PFSK-1 (cell line): ENCODE measurements at regions not wholly inside any gene's neighbourhood (a gene's known extent, or its start where the extent isn't known, plus 50 kb on each side); places are given as distances from the start of the nearest gene placed in this dataset.

Experiments used
- FOXP2 ChIP-seq: optimal IDR thresholded peaks from 2 replicates; pipeline ENCODE3; 2011; ENCODE audit warnings: borderline replicate concordance, control low read depth, inconsistent platforms; ENCODE audit not compliant: insufficient read depth; ENCODE audit errors: extremely low read length, extremely low read depth
- POLR2AphosphoS5 ChIP-seq: IDR thresholded peaks from 2 replicates; pipeline ENCODE4 v1.6.1; 2012; ENCODE audit warnings: low read depth, mild to moderate bottlenecking, control low read depth, low read length, moderate library complexity
- SIN3A ChIP-seq: IDR thresholded peaks from 2 replicates; pipeline ENCODE4 v1.6.1; 2012; ENCODE audit warnings: mild to moderate bottlenecking, low read length, moderate library complexity, borderline replicate concordance; ENCODE audit not compliant: insufficient read depth
- TAF1 ChIP-seq: IDR thresholded peaks from 2 replicates; pipeline ENCODE4 v1.6.1; 2012; ENCODE audit warnings: low read length, control low read depth, borderline replicate concordance; ENCODE audit not compliant: insufficient read depth
- TF ChIP-seq, protein P1 (sequence below), 2 experiments: IDR thresholded peaks; 2 replicates each; pipeline versions ENCODE4 v1.6.1 to v1.8.0; 2011 to 2012; ENCODE audit warnings: low read depth in 2 of 2, low read length in 2 of 2, control low read depth in 1 of 2, inconsistent platforms in 1 of 2, mild to moderate bottlenecking in 1 of 2, moderate library complexity in 1 of 2; ENCODE audit not compliant: insufficient read depth in 1 of 2

DNA sequence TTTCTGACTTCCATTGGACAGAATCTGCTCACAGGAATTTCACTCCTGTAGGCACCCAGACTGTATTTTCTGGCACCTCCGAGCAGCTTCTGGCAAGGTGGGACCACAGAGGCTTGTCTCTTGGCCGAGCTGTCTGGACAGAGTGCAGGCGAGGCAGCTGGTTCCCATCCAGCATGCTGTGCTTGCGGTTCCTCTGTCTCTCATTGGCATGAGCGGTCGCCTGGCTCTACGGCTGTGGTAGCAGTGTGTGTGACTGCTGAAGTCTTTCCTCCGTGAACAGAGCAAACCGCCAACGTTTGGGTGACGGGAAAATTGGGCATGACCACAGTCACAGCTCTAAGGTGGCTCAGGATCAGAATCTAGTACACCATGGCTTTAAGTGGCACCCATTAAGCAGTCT is 411.7 kb upstream of the NETO1 start:
- TF ChIP-seq, protein P1, sequence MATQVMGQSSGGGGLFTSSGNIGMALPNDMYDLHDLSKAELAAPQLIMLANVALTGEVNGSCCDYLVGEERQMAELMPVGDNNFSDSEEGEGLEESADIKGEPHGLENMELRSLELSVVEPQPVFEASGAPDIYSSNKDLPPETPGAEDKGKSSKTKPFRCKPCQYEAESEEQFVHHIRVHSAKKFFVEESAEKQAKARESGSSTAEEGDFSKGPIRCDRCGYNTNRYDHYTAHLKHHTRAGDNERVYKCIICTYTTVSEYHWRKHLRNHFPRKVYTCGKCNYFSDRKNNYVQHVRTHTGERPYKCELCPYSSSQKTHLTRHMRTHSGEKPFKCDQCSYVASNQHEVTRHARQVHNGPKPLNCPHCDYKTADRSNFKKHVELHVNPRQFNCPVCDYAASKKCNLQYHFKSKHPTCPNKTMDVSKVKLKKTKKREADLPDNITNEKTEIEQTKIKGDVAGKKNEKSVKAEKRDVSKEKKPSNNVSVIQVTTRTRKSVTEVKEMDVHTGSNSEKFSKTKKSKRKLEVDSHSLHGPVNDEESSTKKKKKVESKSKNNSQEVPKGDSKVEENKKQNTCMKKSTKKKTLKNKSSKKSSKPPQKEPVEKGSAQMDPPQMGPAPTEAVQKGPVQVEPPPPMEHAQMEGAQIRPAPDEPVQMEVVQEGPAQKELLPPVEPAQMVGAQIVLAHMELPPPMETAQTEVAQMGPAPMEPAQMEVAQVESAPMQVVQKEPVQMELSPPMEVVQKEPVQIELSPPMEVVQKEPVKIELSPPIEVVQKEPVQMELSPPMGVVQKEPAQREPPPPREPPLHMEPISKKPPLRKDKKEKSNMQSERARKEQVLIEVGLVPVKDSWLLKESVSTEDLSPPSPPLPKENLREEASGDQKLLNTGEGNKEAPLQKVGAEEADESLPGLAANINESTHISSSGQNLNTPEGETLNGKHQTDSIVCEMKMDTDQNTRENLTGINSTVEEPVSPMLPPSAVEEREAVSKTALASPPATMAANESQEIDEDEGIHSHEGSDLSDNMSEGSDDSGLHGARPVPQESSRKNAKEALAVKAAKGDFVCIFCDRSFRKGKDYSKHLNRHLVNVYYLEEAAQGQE (IDR thresholded peaks at IDR 0.05; ENCODE audit: insufficient read depth in 1 of 2, low read depth in 2 of 2, low read length in 2 of 2): no peak
- no peak for TF ChIP-seq FOXP2
- TF ChIP-seq SIN3A: no peak
- TF ChIP-seq POLR2AphosphoS5: no peak
- TF ChIP-seq TAF1: no peak

DNA sequence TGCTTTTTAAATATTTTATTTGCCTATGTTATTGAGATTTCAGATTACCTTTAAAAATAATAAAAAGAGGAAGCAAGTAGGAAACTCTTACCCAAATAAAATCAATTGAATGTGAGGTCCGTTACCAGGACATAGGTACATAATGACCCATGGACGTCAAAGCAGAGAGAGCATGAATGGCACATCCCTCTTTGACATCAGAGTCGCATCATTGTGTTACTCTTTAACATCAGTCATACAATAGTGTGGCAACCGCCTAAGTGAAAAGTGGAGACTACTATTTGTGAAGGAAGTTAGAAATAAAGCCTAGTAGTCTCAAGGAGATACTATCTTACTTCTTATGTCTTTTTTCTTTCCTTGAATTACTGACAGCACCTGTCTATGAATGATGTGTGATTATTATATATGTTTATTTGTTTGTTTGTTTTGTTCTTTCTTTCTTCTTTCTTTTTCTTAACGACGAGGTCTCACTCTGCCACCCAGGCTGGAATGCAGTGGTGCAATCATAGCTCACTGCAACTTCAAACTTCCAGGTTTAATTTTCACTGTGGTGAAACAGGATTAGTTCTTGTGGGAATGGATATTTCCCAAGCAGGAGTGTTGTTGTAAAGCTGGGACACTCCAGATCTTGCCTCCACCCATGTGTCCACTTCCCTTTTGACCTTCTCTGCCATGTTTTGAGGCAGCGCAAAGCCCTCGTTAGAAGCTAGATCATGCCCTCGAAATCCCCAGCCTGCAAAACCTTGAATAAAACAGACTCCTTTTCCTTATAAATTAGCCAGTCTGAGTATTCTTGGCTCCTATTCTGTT is 407.2 kb upstream of the NETO1 start:
- TF ChIP-seq, protein P1 (IDR thresholded peaks at IDR 0.05; ENCODE audit: insufficient read depth in 1 of 2, low read depth in 2 of 2, low read length in 2 of 2): no peak
- TF ChIP-seq SIN3A: no peak
- TF ChIP-seq FOXP2: no peak
- no peak for TF ChIP-seq POLR2AphosphoS5
- no peak for TF ChIP-seq TAF1

DNA sequence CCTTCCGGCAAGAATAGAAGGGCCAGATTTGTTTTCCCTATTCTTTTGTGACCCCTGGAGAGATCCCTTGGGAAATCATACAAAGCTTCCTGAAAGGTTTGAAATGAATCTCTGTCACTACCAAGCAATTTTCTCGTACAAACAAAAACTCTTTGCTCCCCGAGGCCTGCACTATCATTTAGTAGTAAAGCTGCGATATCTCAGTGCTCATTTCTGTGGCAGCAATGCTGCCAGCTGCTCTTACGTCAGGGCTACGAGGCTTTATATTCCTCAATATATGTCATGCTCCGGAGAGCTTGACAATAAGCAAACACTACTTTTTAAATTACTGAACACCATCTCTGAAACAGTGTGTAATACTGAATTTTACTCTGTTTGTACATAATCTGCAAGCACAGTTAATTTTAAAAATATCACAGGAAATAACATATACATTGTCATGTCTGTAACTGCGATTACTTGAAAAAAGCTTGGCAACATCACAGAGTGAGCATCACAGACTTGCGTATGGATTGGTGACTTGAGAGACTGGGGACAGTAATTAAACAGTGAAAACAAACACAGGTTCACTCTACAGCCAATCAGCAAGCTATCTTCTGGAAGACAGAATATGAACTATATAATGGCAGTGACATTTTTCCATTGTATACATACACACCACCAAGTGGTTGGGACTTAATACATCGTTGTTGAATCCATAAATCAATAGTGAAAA is 403.3 kb upstream of the NETO1 start:
- TF ChIP-seq TAF1 (no peak), FOXP2 (no peak), SIN3A (no peak), POLR2AphosphoS5 (no peak)
- TF ChIP-seq, protein P1 (IDR thresholded peaks at IDR 0.05; ENCODE audit: insufficient read depth in 1 of 2, low read depth in 2 of 2, low read length in 2 of 2): no peak

DNA sequence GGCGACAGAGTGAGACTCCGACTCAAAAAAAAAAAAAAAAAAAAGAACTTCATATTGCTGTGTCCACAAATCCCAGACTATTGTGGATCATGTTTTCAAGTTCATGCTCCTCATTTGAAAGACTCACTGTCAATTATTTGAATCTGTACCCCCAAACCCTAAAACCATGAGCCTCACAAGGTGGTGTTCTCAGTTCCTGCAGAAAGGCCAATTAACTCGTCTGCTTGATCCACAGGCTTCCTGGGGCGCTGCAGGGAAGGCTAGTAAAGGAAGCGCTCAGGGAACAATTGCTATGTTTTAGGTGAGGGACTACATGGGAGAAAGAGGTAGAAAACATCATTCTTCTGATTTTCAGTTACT is 396.8 kb upstream of the NETO1 start:
- no peak for TF ChIP-seq TAF1
- TF ChIP-seq SIN3A: no peak
- no peak for TF ChIP-seq FOXP2
- no peak for TF ChIP-seq POLR2AphosphoS5
- TF ChIP-seq, protein P1 (IDR thresholded peaks at IDR 0.05; ENCODE audit: insufficient read depth in 1 of 2, low read depth in 2 of 2, low read length in 2 of 2): no peak
